ENCODE measurements at regions not wholly inside any gene's neighbourhood (a gene's known extent, or its start where the extent isn't known, plus 50 kb on each side); places are given as distances from the start of the nearest gene placed in this dataset.
A peak's percentile ranks its signal among the peaks of the same experiment; 100 is the strongest.

GRCh38 chr9:103372828-103373227, 377.7 kb downstream of the CYLC2 start:
- no peak for DNase-seq (ENCODE audit: low read depth)
- H3K4me3 ChIP-seq (ENCODE audit: low read depth, low read length) = no peak overlapping the region
- TF ChIP-seq CTCF (conservative IDR thresholded peaks at IDR 0.05; ENCODE audit: low read depth, low read length) = no peak

- H3K4me3 ChIP-seq (ENCODE audit: low read depth, low read length) = no peak overlapping the region
- DNase-seq (ENCODE audit: low read depth) = no peak
- TF ChIP-seq CTCF (conservative IDR thresholded peaks at IDR 0.05; ENCODE audit: low read depth, low read length) = no peak
Observed at GRCh38 chr9:103377667-103378066, 382.5 kb downstream of the CYLC2 start.

GRCh38 chr9:103397868-103398600, 402.9 kb downstream of the CYLC2 start:
- peak; percentile 78 for TF ChIP-seq CTCF (conservative IDR thresholded peaks at IDR 0.05; ENCODE audit: low read depth, low read length)
- peak; percentile 49 for DNase-seq (ENCODE audit: low read depth)
- H3K4me3 ChIP-seq (ENCODE audit: low read depth, low read length) = no peak overlapping the region

GRCh38 chr9:103399535-103399934, 404.4 kb downstream of the CYLC2 start:
- no peak for DNase-seq (ENCODE audit: low read depth)
- TF ChIP-seq CTCF (conservative IDR thresholded peaks at IDR 0.05; ENCODE audit: low read depth, low read length) = no peak
- no peak overlapping the region for H3K4me3 ChIP-seq (ENCODE audit: low read depth, low read length)

- no peak for TF ChIP-seq CTCF (conservative IDR thresholded peaks at IDR 0.05; ENCODE audit: low read depth, low read length)
- DNase-seq (ENCODE audit: low read depth) = no peak
- H3K4me3 ChIP-seq (ENCODE audit: low read depth, low read length) = no peak overlapping the region
Observed at GRCh38 chr9:103407260-103407659, 412.1 kb downstream of the CYLC2 start.

GRCh38 chr9:103410059-103410458, 414.9 kb downstream of the CYLC2 start:
- no peak overlapping the region for H3K4me3 ChIP-seq (ENCODE audit: low read depth, low read length)
- DNase-seq (ENCODE audit: low read depth) = no peak
- no peak for TF ChIP-seq CTCF (conservative IDR thresholded peaks at IDR 0.05; ENCODE audit: low read depth, low read length)

- H3K4me3 ChIP-seq (ENCODE audit: low read depth, low read length) = no peak overlapping the region
- no peak for TF ChIP-seq CTCF (conservative IDR thresholded peaks at IDR 0.05; ENCODE audit: low read depth, low read length)
- no peak for DNase-seq (ENCODE audit: low read depth)
Observed at GRCh38 chr9:103427696-103428095, 432.6 kb downstream of the CYLC2 start.
